Mammary epithelial cell (primary cell): ENCODE measurements at regions not wholly inside any gene's neighbourhood (a gene's known extent, or its start where the extent isn't known, plus 50 kb on each side); places are given as distances from the start of the nearest gene placed in this dataset.

Source experiments
- EZH2 ChIP-seq: IDR thresholded peaks from 2 replicates; pipeline ENCODE4 v1.6.1; 2012; ENCODE audit warnings: low read length, inconsistent platforms, borderline replicate concordance
- TF ChIP-seq, protein P1 (sequence below), 2 donors: IDR thresholded peaks in 1 of 2; conservative IDR thresholded peaks in 1 of 2; 2 replicates each; pipeline ENCODE4 v1.5.1; 2011 to 2012; ENCODE audit warnings: inconsistent platforms in 2 of 2, low read length in 2 of 2, mild to moderate bottlenecking in 2 of 2, control low read depth in 1 of 2, low read depth in 1 of 2; ENCODE audit not compliant: insufficient read depth in 1 of 2; ENCODE audit errors: extremely low read depth in 1 of 2

DNA sequence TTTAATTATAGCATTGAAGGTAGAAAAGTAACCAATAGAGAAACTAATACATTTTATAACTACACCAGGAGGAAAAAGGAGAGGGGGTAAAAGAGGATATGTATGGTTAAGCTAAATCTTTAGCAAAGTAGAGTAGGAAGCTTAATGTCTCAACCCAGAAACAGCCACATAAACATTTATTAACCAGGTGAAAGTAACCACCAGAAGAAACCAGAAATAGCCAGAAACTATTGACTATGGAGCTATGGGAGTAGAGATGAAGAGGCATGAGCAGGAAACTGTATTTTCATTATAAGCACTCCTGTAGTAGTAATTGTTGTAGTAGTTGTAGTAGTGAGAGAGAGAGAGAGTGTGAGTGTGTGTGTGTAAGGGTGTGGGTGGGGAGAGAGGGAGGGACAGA is 617.5 kb upstream of the CHAC2 start:
- TF ChIP-seq, protein P1, sequence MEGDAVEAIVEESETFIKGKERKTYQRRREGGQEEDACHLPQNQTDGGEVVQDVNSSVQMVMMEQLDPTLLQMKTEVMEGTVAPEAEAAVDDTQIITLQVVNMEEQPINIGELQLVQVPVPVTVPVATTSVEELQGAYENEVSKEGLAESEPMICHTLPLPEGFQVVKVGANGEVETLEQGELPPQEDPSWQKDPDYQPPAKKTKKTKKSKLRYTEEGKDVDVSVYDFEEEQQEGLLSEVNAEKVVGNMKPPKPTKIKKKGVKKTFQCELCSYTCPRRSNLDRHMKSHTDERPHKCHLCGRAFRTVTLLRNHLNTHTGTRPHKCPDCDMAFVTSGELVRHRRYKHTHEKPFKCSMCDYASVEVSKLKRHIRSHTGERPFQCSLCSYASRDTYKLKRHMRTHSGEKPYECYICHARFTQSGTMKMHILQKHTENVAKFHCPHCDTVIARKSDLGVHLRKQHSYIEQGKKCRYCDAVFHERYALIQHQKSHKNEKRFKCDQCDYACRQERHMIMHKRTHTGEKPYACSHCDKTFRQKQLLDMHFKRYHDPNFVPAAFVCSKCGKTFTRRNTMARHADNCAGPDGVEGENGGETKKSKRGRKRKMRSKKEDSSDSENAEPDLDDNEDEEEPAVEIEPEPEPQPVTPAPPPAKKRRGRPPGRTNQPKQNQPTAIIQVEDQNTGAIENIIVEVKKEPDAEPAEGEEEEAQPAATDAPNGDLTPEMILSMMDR (conservative IDR thresholded peaks at IDR 0.05 in 1 of 2, IDR thresholded peaks at IDR 0.05 in 1 of 2; ENCODE audit: extremely low read depth in 1 of 2, insufficient read depth in 1 of 2, low read depth in 1 of 2, low read length in 2 of 2), result no peak
- TF ChIP-seq EZH2, result no peak
